ENCODE measurements at regions not wholly inside any gene's neighbourhood (a gene's known extent, or its start where the extent isn't known, plus 50 kb on each side); places are given as distances from the start of the nearest gene placed in this dataset.
"Not testable (repeated sequence)": the region's sequence is repeated elsewhere in the genome, so short reads cannot be mapped to it uniquely, and the experiment has no call there.

DNA sequence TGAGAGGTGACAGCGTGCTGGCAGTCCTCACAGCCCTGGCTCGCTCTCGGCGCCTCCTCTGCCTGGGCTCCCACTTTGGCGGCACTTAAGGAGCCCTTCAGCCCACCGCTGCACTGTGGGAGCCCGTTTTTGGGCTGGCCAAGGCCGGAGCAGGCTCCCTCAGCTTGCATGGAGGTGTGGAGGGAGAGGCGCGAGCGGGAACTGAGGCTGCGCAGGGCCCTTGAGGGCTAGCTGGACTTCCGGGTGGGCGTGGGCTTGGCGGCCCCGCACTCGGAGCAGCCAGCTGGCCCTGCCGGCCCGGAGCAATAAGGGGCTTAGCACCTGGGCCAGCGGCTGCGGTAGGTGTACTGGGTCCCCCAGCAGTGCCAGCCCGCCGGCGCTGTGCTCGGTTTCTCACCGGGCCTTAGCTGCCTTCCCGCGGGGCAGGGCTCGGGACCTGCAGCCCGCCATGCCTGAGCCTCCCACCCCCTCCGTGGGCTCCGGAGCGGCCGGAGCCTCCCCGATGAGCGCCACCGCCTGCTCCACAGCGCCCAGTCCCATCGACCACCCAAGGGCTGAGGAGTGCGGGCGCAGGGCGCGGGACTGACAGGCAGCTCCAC lies 401.6 kb upstream of the LMO3 start:
- intact Hi-C loops (cut with micrococcal nuclease) = not testable (repeated sequence)

DNA sequence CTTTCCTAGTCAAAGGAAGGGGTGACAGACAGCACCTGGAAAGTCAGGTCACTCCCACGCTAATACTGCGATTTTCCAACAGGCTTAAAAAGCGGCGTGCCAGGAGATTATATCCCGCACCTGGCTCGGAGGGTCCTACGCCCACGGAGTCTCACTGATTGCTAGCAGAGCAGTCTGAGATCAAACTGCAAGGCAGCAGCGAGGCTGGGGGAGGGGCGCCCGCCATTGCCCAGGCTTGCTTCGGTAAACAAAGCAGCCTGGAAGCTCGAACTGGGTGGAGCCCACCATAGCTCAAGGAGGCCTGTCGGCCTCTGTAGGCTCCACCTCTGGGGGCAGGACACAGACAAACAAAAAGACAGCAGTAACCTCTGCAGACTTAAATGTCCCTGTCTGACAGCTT lies 392.6 kb upstream of the LMO3 start:
- intact Hi-C loops (cut with micrococcal nuclease) = not testable (repeated sequence)

DNA sequence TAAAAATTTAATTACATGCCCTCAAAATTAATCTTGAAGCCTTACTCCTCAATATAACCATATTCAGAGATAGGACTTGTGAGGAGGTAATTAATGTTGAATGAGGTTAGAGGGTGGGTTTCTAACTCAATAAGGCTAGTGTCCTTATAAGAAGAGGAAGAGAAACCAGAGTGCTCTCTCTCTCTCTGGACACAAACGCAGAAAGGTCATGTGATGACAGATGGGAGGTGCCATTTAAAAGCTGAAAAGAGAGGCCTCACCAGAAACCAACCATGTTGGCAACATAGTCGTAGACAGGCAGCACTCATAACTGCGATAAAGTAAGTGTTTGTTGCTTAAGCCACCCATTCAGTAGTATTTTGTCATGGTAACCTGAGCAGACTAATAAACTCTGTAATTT lies 378.5 kb upstream of the LMO3 start:
- intact Hi-C loops (cut with micrococcal nuclease) = no loop called here

DNA sequence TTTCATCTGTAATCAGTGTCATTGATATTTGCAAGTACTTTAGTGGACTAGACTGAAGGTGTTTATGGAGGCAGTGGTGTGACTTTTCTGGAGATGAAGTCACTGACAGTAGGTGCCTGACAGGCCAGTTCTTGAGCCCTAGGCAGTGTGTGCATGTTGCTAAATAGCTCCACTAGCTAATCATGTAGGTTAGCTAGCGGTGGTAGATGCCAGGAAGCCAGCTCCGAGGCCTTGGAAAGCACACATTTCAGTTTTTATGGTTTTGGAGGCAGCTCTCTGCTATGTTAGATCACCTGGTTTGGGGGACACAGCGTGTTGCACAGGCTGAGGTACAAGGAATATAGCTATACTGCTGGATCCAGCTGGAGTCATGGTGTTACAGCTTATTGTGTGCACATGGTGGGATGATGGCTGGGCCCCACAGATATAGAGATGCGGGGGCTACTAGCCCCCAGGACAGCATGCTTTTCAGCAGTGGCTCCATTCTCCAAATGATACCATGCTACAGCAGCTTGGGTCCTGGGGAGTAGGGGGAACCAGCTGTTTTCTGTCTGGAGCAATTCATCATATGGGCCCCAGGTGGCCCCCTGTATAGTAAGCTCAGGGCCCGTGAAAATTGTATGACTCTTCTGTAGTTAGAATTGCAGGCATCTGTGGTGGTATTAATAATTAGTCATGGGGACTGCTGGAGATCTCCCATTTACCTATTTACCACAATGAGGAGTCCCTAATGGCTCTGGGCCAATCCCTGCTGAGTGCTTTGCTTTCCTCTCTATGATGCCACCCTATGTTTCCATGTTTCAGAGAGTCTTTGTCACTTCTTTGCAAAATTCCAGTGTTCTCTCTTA lies 367.2 kb upstream of the LMO3 start:
- intact Hi-C loops (cut with micrococcal nuclease) = no loop called here

DNA sequence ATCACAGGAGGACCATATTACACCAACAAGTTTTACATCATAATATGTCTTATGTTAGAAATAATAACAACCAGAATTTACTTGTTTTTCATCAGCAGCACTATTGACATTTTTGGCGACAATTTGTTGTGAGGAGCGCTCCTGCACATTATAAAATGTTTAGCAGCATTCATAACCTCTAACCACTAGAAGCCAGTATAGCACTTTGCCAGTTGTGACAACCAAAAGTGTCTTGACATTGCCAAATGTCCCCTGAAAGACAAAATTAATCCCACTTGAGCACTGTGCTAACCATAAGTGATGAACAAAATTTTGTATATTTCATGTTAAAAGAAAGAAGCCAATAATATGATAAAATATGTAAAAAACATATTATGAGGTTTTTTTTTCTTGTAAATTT lies 356.9 kb upstream of the LMO3 start:
- intact Hi-C loops (cut with micrococcal nuclease) = no loop called here

DNA sequence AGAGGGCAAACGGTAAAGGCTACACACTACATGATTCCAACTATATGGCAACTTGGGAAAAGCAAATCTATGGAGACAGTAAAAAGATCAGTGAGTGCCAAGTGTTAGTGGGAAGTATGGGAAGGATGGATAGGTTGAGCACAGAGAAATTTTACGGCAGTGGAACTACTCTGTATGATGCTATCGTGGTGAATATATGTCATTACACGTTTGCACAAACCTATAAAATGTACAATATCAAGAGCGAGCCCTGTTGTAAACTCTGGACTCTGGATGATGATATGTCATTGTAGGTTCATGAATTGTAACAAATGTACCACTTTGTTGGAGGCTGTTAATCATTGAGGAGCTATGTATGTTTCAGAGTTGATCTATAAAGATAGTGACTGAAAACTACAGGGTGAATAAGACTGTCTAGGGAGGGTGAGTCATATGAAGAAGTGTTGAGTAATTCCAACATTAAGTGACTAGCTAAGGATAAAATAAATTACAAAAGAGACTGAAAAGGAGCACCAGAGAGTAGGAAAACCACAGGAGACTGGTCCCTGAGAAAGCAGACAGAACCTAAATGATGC lies 349.2 kb upstream of the LMO3 start:
- intact Hi-C loops (cut with micrococcal nuclease) = no loop called here

DNA sequence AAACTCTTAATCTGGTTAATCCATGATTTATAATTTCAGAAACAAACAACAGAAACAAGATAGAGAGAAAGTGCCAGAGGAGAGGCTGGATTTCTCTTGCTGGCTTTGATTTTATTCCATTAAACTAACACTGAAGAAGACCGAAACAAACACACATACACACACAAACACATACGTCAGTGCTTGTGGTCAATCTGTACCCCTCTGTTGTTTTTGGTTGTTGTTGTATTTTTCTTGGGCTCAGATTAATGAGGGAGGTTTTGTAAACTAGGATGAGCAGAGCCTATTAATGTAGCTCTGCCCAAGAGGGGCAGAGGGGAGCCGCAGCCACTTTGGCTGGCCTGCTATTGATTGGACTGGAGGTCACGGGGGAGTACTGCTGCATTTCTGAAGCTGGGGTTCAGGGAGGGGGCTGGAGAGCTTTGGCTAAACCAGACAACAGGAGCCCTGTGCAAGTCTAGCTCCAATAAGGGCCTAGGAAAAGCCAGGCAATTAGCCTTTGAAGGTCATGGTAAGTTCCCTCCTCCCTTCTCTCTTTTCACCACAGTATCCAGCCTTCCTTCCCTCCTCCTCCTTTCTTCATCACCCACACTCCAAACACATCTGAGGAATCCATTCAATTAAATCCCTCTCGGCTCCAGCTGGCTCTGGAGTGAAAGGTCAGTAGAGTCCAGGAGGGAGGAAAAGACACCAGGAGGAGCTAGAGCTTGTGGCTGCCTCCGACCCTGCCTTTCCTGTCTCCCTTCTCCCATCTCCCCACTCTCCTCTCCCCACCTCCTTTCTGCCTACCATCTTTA lies 344.1 kb upstream of the LMO3 start:
- intact Hi-C loops (cut with micrococcal nuclease) = no loop called here

DNA sequence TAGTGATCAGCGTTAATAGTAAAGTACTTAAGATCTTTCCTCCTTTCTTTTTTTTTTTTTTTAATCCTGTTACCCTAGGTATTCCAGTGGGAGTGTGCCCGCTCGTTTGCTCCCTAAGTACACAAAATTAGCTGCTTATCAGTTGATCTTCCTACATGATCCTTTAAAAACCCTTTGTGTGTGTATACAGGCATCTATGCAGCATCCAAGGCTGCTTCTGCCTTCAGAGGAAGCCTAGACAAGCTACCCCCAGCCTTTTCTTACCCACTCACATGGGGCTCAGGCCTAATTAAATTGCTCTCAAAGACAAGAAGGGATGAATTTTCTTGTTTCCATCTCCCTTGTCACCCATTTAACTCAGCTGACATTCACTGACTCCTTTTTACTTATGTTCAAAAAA lies 343.4 kb upstream of the LMO3 start:
- intact Hi-C loops (cut with micrococcal nuclease) = no loop called here

DNA sequence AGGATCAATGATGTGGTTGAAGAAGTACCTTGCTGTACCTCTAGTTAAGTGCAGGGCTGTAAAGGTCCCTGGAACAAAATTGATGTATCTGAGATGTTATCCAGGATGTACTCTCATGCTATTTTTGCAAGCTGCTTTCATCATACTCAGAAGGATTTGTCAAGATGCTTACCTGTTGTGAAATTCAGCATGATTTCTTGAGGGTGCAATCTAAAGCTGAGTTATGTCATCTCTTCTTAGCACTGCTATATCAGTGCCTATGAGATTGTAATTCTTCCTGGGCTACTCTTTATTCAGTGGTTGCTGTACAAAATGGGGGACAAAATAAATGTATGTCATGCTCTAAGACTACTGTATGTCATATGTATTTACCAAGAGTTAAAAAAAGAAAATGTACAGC lies 340.7 kb upstream of the LMO3 start:
- intact Hi-C loops (cut with micrococcal nuclease) = no loop called here

DNA sequence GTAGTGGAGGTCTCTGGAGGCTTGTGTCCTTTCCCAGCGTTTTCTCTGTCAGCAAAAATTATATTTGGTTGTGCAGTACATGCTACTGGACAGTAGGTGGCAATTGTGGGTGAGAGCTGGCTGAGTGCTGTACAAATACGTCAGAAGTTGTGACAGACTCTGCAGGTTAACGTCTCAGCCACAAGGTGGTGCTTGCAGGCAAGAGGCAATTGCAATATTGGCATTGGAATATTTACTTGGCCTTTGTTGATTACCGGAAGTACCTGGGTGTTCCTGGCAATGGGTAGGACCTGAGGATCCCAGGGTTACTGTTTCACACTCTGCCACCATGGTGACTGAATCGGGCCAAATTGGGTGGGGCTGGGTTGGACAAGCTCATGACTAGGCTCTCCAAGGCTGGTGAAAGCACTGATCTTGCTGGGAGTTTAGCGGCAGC lies 333.9 kb upstream of the LMO3 start:
- intact Hi-C loops (cut with micrococcal nuclease) = no loop called here

DNA sequence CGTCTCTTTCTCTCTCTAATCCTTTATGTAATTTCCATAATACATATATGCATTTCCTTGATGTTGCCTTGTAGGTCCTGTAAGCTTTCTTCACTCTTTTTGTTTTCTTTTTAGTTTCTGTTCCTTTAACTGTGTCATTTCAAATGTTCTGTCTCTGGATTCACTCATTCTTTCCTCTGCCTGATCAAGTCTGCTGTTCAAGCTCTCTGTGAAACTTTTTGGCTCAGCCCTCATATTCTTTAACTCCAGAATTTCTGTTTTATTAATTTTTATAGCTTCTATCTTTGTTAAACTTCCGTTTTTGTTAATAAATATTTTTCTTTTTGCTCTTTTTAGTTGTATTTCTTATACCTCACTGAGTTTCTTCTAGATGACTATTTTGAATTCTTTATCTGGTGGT lies 321.3 kb upstream of the LMO3 start:
- intact Hi-C loops (cut with micrococcal nuclease) = no loop called here

DNA sequence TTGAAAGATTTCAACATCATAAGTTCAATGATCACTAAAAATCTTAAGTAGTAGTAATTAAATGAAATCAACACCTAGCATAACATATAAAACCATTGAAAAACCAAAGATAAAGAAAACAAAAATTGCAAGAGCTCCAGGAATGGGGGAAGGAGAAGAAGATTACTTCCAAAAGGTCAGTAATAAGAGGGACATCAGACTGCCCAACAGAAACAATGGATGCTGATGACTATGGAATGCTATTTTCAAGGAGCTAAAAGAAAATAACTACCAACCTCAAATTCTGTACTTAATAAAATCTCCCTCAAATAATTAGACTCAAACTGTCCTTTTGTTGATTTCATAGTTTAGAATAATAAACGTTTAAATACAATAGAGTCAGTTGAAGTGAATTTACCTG lies 314.5 kb upstream of the LMO3 start:
- intact Hi-C loops (cut with micrococcal nuclease) = no loop called here

DNA sequence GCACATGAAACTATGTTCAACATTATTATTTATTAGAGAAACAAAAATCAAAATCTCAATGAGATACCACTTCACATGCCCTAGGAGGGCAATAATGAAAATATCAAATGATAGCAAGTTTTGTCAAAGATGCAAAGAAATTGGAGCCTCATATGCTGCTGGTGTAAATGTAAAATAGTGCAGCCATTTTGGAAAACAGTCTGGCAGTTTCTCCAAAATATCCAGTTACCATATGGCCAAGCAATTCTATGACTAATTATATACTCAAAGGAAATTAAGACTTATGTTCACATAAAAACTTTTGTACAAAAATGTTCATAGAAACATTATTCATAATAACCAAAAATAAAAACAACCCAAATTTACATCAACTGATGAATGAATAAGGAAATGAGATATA lies 313.6 kb upstream of the LMO3 start:
- intact Hi-C loops (cut with micrococcal nuclease) = no loop called here

DNA sequence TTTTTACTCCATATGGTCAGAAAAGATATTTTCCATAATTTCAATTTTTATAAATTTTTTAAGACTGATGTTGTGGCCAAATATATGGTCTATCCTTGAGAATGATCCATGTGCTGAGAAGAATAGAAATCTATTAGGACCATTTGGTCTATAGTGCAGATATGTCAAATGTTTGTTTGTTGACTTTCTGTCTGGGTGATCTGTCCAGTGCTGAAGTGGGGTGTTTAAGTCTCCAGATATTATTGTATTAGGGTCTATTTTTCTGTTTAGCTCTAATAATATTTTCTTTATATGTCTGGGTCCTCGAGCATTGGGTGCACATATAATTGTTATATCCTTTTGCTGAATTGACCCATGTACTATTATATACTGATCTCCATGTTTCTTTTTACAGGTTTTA lies 308.9 kb upstream of the LMO3 start:
- intact Hi-C loops (cut with micrococcal nuclease) = no loop called here

DNA sequence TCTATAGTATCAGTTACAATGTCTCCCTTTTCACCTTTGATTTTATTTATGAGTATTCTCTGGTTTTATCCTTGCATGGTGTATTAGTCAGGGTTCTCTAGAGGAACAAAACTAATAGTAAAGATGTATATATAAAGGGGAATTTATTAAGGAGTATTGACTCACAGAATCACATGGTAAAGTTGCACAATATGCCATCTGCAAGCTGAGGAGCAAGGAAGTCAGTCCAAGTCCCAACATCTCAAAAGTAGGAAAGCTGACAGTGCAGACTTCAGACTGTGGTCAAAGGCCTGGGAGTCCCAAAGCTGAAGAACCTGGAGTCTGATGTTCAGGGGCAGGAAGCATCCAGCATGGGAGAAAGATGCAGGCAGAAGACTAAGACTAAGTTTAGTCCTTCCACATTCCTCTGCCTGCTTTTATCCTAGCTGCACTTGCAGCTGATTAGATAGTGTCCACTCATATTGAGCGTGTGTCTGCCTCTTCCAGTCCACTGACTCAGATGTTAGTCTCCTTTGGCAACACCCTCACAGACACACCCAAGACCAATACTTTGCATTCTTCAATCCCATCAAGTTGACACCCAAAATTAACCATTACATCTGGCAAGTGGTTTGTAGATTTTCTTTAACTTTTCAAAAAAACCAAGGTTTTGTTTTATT lies 308.0 kb upstream of the LMO3 start:
- intact Hi-C loops (cut with micrococcal nuclease) = no loop called here

DNA sequence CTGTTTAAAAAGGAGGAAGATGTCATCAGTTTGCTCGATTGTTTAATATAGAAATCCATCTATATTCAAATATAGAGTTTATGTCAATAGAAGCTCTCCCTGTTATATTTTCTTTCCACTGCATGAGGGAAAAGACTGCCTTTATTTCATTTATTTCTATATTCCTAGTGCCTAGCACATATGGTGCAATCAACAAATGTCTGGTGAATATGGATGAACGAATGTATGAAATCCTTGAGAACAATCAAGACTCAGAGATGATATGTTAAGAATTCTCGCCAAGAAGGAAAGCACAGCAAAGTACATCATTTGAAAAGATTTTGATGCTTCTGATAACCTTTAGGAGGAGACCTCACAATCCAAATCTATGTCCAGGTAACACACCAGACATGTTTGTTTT lies 296.0 kb upstream of the LMO3 start:
- intact Hi-C loops (cut with micrococcal nuclease) = no loop called here

DNA sequence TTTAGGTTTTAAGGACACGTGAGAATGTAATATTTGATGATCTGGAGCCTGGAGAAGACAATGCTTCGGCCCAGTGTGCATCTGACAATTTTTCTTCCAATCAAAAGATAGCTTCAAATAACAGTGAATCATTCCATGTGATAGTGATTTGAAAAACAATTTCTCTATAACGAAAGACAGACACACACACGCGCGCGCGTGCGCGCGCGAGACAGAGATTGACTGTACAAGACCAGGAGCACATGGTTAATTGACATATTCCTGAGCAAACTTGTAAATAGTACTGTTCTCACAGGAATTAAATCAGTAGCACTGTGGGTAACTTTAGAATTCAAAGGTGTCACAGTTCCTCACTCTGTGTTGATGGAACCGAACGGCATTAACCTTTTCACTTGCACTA lies 287.5 kb upstream of the LMO3 start:
- intact Hi-C loops (cut with micrococcal nuclease) = no loop called here

DNA sequence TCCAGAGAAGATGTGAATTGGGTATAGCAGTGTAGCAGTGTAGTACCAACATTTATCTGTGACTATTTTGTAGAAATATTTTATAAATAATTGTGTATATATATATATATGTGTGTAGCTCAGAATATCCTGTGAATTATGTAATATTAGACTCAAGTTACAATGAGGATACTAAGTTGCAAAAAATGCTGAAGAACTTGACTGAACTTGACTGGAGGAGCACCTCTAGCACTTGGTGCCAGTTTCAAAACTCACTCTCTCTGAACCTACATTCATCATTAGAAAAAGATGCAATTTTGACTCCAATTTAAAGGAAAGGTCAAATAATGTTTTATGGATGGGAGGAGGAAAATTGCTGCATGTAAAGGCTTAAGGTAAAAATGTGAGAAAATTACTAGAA lies 285.7 kb upstream of the LMO3 start:
- intact Hi-C loops (cut with micrococcal nuclease) = no loop called here

DNA sequence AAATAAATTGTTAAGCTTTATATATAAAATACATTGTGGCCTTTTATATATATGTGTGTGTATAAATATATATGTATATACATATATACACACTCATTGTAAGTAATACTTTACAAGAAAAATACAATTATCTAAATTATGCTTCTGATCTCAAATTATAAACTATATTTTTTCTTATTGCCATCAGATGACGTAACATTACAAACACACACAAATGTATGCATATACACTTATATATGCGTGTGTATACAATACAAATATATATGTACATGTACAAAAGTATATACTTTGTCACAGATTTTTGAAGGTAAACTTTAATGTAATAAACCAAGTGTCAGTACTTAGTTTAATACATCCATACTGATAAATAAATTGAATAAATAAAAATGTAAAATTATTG lies 278.9 kb upstream of the LMO3 start:
- intact Hi-C loops (cut with micrococcal nuclease) = no loop called here

DNA sequence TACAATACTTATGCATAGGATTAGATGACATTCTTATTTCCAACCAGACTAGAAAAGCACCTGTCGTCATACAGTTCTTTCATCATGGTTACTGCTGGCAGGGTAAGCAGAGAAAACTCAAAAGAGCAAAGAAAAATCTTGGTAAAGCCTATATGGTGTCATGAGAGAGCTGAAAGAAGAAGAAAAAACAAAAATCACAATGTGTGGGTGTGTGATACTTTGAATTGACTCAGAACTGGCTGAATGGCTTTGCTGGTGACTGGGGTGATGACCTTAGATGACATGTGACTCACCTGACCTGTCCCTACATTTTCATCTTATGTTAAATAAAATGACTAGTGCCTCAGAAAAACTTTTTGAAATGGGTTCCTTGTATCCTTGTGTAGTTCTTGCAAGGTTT lies 278.1 kb upstream of the LMO3 start:
- intact Hi-C loops (cut with micrococcal nuclease) = no loop called here

DNA sequence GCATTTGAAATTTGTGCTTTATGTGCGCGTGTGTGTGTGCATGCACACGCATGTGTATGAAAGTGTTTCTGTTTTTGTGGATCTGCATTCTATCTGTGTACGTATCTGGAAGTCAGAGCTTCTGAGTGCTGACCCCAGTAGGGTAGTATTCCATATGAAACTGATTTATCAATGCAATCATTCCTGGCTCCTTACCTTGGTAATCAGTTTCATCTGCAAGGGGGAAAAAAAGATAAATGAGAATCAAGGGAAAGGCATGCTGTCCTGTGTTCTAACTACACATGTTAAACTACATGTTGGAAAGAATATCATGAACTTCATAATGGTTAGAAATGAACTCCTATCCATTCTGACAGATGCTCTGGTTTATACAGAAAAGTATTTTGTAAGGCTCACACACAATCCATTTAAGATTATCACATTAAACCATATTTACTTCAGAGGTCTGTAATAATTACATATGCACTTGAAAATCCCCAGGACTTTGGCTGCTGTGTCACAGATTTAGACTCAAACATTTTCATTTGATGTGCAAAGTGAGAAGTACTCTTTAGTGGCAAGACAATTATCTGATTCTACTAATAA lies 276.1 kb upstream of the LMO3 start:
- intact Hi-C loops (cut with micrococcal nuclease) = no loop called here

All from T-helper 1 cell treated with Interleukin-12 subunit alpha and Interleukin-12 subunit beta and Interleukin-4 antibody, amounts not matched to agents 30 ng/mL and 1 ng/mL, for 36 hours (primary cell).